NCI-H82 (cell line): ENCODE measurements at regions not wholly inside any gene's neighbourhood (a gene's known extent, or its start where the extent isn't known, plus 50 kb on each side); places are given as distances from the start of the nearest gene placed in this dataset.

Experiments used
- DNase-seq: peaks from one replicate; lab custom pipeline; 2025; lab: John Stamatoyannopoulos, UW

DNA sequence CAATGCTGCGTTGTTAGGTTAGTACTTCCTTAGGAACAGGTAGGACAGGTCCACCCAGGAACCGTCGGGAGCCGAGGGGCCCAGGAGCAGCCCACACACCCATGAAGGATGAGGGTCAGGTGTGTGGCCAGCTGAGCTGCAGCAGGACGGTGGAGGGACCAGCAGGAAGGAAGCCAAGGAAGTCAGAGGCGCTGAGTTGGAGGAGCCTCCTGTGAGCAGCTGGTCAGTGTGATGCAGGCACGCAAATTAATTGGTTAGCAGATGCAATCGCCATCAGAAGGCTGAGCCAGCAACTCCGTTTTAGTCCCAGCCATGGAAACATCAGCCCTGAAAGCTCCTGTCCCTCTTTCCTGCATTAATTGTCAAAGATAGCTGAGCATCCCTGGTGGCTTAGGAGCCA is 114.9 kb upstream of the SOX1 start:
- DNase-seq, result no peak

DNA sequence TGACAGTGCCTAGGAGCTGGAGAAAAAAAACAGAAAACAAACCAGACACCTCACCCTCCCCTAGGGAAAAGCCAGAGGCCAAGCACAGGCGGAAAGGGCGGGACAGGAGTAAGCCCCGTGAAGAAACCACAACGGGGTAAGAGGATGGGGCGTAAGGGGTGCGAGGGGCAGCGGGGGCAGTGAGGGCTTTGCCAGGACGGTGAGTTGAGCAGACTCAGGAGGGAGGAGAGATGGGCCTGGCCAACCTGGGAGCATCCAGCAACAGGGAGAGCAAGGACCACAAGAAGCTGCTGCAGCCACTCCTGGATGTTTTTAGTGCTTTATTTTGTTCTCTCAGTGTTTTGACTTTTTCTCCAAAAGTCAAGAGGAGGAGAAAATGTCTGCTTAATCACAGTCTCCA is 114.1 kb upstream of the SOX1 start:
- DNase-seq, result no peak

DNA sequence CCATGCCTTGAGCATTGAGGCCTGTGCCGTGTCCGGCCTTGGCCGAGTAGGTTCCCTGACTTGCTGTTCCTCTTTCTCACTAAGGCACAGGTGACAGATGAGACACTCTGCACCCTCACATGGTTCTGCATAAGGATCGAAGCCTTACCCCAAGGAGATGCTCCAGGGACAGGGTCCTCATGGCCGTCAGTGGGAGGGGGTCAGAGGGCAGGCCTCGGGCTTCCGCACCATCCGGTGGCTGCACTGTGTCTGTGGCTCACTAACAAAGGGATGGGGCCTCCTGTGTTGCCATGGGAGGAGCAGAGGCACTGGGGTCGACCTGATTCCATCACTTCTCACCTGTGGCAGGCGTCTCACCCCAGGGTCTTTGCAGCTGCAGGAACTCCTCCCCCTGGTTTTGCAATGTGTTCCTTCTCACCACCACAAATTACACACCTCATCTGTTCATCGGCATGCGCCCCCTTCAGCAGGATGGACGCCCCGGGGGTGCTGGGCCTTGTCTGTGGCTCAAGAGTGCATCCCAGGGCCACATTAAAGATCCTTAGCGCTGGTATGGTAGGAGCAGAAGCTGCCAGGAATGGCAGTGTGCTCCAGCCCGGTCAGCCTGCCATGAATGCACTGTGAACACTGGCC is 113.3 kb upstream of the SOX1 start:
- DNase-seq, result no peak

DNA sequence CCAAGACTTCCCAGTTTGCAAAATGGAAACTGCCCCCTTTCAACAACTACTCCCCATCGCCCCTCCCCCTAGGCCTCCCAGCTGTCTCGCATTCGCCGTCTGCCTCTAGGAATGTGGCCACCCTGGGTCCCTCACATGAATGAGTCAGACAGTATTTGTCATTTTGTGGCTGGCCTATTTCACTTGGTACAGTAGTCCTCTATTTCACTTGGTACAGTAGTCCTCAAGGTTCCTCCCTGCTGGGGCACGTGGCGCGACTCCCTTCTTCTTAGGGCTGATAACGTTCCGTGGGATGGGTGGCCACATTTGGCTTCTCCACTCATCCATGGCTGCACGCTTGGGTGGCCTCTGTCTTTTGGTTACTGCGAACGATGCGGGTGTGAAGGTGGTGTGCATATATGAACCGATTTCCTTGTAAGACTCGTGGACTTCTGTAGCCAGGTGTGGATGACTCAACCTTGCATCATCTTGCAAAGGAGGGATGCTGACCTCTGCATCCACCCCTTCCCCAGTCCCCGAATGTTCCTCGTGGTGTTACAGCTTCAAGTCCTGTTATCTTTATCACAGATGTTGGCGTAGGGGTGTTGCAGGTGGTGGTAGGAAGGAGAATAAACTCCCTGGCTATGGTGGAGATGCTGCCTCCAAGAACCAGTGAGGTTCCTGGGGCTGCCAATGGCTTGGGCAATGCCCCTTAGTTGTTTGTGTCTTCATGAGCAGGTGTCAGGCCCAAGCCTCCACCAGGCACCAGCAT is 112.1 kb upstream of the SOX1 start:
- DNase-seq, result no peak

DNA sequence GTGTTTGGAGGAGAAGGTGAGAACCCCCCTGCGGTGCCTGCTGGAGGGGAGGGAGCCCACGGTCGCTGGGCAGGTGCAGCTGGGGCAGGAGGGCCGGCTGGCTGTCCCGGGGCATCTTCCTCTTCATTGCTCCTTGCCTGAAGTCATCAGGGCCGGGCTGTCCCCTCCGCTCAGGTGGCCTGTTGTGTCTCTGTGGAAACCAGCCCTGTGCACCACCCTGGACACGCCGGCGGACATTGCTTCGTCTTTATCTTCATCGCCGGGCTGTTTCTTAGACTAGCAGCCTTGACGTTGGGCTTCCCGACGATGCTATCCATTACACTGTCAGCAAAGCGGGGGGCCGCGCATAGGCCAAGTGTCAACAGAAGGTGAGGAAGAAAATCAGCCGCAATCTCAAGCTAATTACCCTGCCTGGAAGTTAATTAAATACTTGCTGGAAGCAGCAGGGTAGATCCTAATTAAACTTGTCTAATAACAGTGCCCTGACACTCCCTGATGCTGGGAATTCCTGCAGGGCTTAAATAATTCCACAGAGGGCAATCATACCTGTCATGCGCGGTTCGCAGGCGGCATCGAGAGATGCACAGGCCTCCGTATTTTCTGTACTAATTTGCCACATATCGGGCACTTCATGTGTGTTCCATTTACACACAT is 111.4 kb upstream of the SOX1 start:
- no peak for DNase-seq

DNA sequence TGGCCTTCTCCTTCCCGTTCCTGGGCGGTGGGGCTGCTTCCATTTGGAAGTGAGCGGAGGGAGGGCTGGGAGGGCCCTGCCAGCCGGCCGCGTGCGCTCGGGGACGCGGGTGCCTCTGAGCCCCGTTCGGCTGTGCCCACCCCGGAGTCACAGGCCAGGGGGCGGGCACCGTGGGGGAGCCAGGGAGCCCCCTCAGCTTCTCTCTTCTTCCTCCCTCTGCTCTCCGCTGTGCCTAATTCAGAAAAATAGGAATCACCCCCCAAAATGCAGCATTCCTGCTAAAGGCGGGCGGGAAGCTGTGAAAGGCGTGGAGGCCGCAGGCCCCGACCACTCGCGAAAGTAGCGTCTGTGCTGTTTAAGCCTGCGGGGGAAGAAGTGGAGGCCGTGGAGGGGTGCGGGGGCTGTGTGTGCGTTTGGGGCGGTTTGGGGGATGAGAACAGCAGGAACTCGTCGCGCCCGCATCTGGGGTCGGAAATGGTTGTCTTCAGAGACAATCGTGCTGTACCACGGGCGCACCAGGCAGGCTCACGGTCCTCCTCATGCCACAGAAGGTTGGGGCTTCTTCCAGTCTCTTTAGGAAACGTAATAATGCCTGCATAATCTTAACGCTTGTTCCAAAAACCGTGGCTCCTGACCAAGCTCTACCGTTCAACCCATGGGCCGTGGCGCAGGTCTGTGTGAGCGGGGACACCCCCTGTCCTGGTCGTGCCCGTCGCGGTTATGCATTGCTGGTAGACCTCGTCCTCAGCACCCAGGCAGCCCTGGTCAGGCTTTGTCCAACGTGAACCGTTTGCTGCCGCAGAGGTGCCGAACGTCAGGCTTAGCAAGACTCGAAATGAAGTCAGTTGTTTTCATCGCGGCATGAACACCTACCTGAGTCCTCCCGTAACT is 110.4 kb upstream of the SOX1 start:
- DNase-seq, result no peak

DNA sequence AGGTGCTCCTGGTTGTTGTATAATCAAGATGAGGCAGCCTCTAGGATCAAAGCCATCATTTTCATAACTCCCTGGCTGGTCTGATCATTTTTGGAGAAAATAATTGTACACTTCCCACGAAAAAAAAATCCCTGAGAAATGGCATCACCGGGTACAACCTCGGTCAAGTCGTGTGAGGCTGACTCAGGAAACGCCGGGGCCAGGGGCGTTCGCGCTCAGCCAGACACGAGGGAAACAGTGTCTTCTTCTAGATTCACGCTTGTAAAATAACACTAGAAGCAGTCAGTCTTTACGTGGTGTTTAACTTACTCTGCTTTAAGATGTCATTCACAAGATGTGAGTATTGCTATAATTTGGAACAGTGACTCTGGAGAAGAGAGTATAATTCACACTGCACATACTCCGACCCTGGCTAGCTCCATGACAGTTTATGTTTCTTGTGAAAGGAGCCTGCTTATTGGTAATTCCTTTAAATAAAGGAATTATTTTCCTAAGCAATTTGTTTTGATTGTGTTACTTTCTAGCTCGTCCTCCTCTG is 109.0 kb upstream of the SOX1 start:
- no peak for DNase-seq

DNA sequence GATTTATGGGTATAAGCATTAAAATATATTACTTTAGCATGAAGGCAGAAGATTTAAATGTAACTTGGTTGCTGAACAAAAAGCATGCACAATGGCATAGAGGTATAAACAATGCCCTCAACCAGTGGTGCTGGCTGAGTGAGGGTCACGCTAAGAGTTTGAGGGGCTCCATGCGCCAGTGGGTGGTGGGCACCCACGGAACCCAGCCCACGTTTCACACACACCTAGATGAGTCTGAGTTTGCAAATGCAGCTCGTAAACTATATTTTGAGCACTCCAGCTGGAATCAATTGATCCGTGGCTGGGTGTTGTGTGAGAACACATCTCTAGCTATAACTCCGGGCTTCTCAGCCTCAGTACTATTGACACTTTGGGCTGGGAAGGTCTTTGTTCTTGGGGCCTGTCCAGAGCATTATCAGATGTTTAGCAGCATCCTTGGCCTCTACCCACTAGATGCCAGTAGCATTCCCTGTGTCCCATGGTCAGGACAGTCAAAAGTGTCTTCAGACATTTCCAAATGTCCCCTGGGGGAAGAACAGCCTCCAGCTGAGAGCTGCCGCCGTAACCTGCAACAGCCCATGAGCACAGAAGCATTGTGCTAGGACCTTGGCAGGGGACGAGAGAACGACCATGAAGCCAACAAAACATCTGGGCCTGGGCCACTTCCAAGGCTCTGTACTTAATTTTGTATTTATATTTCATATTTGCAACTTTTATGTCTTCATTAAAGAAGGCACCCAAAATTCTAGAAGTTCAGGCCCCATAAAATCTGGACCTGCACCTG is 108.1 kb upstream of the SOX1 start:
- DNase-seq, result no peak

DNA sequence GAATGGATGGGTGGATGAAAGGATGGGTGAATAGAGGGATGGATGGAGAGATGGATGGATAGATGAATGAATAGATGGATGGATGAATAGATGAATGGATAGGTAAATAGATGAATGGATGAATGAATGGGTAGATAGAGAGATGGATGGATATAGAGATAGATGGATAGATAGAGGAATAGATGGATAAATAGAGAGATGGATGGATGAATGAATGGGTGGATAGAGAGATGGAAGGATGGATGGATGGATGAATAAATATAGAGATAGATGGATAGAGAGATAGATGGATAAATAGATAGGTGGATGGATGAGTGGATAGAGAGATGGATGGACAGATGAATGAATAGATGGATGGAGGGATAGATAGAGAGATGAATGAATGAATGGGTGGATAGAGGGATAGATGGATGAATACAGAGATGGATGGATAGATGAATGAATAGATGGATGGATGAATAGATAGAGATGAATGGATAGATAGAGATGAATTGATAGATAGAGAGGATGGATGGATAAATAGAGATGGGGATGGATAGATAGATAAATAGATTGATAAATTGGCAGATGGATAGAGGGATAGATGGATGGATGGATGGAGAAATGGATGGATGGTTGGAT is 106.7 kb upstream of the SOX1 start:
- no peak for DNase-seq

DNA sequence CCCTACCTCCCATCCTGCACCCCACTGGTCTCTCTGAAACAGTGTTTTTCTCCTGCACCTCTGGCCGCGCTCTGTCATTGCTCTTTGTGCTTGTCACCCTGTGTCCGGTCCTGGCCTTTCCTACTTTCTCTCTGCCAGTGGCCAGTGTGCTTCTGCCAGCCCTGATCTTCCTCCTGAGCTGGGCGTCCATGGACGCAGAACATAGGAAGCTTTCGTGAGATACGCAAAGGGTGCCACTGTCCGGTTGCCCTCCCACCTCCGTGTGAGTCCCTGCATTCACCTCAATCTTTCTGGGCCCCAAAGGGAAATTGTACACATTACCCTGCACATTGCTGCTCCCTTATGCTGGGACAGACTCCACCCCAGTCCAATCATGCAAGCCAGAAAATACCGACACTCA is 105.7 kb upstream of the SOX1 start:
- no peak for DNase-seq

DNA sequence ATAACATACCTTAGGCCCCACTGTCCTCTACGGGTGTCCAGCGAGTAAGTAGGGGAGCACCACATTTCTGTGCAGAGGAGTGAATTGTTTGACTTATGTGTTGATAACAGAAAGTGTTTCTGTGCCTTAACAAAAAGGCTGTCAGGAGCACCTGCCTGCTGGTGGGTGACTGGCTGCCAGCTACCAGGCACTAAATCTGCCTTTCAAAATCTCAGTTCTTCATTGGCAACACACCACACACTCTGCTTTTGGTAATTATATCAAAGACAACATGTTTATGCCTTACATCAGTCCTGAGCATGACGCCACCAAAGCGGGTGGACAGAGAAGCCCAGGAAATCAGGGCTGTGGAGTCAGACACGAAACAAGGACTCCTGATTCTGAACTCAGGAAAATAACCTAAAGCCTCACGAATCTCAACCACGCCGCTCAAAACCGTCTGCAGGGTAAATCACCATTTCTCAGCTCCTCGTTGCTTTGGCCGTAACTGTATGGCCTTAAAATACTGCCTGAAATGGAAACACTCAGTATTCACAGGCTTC is 105.2 kb upstream of the SOX1 start:
- no peak for DNase-seq

DNA sequence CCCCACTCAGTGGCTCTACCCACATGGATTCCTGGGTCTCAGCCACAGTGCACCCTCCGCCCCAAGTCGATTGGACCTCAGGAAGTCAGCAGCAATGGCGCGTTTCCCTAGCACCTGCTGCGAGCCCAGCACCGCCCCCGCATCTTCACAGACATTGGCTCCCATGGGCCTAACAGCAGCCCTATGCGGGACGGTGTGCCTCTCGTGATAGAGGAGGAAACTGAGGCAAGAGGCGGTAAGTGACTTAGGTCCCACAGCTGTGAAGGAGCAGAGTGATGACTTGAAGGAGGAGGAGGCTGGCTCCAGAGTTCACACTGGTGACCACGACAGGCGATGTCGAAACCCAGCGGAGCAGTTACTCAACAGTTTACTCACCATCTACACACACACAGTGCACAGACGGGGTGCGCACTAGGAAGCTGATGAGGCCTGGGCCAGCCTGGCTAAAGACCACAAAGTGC is 104.5 kb upstream of the SOX1 start:
- no peak for DNase-seq

DNA sequence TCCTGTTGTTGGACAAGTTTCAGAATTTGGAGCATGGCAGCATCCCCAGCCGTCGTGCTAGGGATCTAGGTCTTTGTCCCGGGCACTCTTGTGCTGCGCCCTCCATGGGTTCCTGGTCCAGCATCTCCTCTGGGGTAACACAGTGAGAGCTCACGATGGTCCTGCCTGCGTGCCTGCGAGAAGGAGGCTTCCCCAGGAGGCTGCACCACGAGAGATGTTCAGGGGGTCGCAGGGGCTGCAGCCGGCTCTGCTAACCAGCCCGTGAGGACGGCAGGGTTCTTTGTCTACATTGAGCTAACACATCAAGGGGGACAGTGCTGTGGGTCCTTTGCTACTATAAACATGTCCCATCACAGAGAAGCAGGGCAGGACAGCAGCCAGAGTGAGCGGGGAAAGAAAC is 103.9 kb upstream of the SOX1 start:
- no peak for DNase-seq

DNA sequence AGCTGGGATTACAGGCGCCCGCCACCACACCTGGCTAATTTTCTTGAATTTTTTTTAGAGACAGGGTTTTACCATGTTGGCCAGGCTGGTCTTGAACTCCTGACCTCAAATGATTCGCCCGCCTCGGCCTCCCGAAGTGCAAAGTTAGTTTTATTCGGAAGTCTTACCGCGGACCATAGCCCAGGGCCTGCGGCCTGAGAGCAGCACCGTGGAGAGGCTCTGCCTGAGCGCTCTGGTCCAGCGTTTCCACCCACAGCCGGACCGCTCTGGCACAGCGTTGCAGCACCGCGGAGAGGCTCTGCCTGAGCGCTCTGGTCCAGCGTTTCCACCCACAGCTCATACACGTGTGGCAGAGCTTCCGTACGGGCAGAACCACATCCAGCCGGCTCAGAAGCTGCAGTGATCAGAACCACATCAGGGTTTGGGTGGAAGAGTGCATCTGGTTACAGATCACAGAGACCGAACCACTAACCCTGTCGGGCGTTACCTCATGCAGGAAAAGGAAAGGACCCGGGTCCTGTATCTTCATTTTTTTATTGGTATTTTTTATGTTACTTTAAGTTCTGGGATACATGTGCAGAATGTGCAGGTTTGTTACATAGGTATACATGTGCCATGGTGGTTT is 102.4 kb upstream of the SOX1 start:
- no peak for DNase-seq

DNA sequence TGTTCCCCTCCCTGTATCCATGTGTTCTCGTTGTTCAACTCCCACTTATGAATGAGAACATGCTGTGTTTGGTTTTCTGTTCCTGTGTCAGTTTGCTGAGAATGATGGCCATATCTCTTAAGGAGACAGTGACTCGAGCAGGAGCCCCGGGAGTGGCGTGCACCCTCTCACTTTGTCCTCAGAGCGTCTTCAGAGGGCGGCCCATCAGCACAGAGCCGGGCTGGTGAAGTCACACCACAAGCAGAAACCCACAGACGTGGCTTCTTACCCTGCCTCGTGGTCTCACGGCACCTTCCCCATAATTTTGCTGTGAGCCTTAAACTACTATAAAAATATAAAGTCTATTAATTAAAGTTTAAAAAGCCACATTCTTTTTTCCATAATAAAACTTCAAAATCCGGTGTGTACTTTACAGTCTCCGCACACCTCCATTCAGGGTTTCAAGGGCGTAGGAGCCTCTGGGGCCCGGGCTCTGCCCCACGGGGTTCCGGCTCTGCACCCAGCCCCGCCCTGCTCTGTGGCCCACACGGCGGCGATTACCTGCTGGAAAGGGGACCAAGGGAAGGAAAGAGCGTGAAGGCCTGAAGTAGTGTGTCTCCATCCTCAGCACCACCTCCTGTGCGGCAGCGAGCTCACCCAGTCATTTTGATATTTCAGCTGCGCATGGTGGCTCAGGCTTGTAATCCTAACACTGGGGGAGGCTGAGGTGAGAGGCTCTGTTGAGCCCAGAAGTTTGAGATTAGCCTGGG is 101.3 kb upstream of the SOX1 start:
- DNase-seq, result no peak

DNA sequence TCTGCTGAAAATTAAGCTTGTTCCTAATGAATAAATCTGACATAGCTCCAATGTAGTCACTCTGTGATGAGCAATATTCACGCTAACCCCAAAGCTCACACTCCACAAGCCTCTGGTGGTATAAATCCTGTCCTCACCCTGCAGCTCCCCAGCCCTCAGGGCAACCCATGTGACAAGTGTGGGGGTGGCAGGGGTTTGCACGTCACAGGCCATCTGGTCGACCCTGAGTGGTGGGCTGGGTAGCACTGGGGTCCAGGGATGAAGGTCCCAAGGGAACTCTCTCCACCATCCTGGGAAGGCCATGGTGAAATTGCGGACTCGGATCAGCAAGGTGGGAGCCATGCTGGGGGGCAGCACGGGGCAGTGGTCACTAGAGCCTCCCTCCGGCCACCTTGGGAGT is 100.0 kb upstream of the SOX1 start:
- DNase-seq, result no peak

DNA sequence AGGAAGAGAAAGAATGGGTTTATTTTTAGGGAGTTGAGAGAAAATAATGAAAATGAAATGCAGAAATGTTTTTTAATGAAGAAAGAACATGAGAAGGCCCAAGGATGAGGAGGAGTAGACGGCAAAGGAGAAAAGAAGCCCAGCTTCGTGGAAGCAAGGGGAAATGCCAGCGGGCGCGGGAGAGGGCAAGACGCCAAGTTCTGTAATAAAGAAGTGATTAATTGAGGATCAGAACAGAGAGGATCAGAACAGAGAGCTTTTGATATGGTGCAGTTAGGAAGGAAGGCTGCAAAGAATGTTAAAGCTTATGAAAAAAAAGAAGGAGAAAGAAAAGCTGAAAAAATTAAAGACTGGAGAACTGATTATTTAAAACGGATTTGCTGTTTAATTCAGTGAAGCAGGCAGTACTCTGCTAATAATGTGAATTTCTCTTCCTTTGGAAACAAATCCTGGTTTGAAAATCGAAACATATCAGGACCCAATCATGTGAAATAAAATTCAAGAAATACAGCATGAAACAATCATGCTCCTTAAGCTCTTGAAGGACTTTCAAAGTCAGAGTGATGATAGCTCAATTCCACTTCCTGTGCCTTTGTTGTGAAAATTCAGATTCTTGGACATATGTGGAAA is 99.3 kb upstream of the SOX1 start:
- DNase-seq, result no peak

DNA sequence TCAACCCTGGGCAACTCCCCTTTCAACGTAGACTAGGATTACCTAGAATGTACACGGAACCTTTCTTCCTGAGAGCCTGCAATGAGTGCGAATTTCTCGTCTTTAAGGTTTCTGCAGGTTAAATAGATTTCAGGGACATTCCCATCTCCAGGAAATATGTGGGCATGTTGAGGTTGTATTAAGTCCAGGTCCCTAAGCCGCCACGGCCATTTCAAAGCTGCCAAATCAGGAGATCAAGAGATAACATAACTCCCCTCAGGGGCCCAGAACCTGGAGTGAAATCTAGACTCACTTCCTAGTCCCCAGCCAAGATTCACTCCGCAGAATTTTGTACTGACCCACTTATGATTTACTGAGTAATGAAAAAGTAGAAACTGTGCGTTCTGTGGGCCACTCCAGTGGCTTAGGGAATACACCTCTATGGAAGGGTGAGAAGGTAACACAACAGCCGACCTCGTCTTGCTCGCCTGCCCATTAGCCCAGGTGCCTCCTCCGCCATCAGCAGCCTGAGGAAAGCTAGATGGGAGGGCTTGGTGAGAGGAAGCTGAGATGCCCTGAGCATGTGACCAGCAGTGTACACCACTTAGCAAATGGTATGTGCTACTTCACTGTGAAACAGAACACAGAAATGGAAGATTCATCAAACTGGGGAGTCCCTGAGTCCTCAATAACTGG is 98.5 kb upstream of the SOX1 start:
- DNase-seq, result no peak
